Panc1 (cell line): ENCODE measurements at regions not wholly inside any gene's neighbourhood (a gene's known extent, or its start where the extent isn't known, plus 50 kb on each side); places are given as distances from the start of the nearest gene placed in this dataset.

Experiments
- POLR2AphosphoS5 ChIP-seq: IDR thresholded peaks from 2 replicates; pipeline ENCODE4 v1.6.1; 2012; ENCODE audit warnings: mild to moderate bottlenecking, low read depth, low read length, moderate library complexity
- SIN3A ChIP-seq: IDR thresholded peaks from 2 replicates; pipeline ENCODE4 v1.6.1; 2012; ENCODE audit warnings: low read depth, mild to moderate bottlenecking, low read length, moderate library complexity, borderline replicate concordance; ENCODE audit not compliant: insufficient read depth
- TCF7L2 ChIP-seq: IDR thresholded peaks from 2 replicates; pipeline ENCODE4 v1.6.1; 2011; ENCODE audit warnings: mild to moderate bottlenecking, low read depth, low read length, inconsistent platforms
- TF ChIP-seq, protein P1 (sequence below): fragments of 450-650 bp; IDR thresholded peaks from 2 replicates; pipeline ENCODE4 v1.5.1; 2017; ENCODE audit warnings: mild to moderate bottlenecking

DNA sequence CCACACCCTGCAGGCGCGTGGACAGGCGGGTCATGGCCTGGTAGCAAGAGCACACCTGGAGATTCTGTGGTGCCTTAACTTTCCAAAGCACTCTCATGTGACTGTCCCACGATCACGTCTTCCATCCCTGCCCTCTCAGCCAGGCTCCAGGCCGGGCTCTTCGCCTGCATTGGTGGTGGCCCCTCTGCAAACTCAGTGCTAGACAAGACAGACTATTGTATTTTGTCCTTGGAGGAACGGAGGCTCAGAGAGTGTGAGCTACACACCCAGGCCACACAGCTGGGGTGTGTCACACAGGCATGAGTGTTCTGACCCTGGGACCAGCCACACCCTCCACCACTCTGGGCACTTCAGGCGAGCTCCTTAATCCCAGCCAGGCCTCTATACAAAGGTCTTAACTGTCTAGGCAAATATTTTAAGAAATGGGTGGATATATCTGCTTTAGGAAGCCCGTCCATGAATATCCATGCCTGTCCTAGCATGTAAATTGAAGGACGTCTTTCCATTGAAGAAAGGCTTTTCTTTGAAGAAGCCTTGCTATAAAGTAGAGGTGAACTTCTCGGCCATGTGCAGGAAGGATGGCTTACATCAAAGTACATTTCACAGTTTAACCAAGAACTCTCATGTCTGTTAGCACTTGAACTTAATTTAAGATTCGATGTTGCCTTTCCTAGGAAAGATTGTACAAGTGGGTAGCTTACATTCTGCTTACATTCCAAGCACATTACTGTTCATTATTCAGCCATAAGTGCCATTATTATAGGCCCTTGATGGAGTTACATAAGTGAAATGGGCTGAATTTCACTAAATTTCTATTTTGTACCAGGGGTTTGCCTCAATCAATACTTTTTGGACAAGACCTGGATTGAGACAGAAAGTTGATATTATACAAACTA is 263.9 kb downstream of the DLL1 start:
- no peak for TF ChIP-seq POLR2AphosphoS5
- TF ChIP-seq, protein P1, sequence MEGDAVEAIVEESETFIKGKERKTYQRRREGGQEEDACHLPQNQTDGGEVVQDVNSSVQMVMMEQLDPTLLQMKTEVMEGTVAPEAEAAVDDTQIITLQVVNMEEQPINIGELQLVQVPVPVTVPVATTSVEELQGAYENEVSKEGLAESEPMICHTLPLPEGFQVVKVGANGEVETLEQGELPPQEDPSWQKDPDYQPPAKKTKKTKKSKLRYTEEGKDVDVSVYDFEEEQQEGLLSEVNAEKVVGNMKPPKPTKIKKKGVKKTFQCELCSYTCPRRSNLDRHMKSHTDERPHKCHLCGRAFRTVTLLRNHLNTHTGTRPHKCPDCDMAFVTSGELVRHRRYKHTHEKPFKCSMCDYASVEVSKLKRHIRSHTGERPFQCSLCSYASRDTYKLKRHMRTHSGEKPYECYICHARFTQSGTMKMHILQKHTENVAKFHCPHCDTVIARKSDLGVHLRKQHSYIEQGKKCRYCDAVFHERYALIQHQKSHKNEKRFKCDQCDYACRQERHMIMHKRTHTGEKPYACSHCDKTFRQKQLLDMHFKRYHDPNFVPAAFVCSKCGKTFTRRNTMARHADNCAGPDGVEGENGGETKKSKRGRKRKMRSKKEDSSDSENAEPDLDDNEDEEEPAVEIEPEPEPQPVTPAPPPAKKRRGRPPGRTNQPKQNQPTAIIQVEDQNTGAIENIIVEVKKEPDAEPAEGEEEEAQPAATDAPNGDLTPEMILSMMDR, result no peak
- no peak for TF ChIP-seq TCF7L2
- TF ChIP-seq SIN3A, result no peak
